Tibial artery (tissue), 4 donors: ENCODE measurements at regions not wholly inside any gene's neighbourhood (a gene's known extent, or its start where the extent isn't known, plus 50 kb on each side); places are given as distances from the start of the nearest gene placed in this dataset.

Experiments
- DNase-seq, 2 donors: peaks; one replicate each; pipeline ENCODE4 v3.0.0-alpha.2; 2019
- H3K27ac ChIP-seq, 2 donors: fragments of 200-600 bp; sonication (generic) in 1 of 2; 1 replicate in 1 of 2; 2 replicates in 1 of 2; pipeline ENCODE4 v1.5.1; 2018 to 2019; ENCODE audit warnings: mild to moderate bottlenecking in 1 of 2
- H3K27me3 ChIP-seq, 2 donors: fragments of 200-600 bp; sonication (generic) in 1 of 2; one replicate each; pipeline versions ENCODE4 v1.5.1 to v1.6.0; 2016 to 2019
- H3K36me3 ChIP-seq, 3 donors: fragments of 200-600 bp; sonication (generic) in 2 of 3; one replicate each; pipeline ENCODE4 v1.5.1; 2016 to 2019; ENCODE audit warnings: mild to moderate bottlenecking in 2 of 3
- H3K4me1 ChIP-seq, 4 donors: fragments of 200-600 bp; sonication (generic) in 2 of 4; 1 replicate in 3 of 4; 2 replicates in 1 of 4; pipeline ENCODE4 v1.5.1; 2016 to 2019
- H3K4me3 ChIP-seq, 2 donors: fragments of 200-600 bp; sonication (generic) in 1 of 2; 1 replicate in 1 of 2; 2 replicates in 1 of 2; pipeline ENCODE4 v1.5.1; 2018 to 2019; ENCODE audit warnings: mild to moderate bottlenecking in 2 of 2
- H3K9me3 ChIP-seq, 3 donors: fragments of 200-600 bp; sonication (generic) in 1 of 3; one replicate each; pipeline ENCODE4 v1.5.1; 2016 to 2019
- CTCF ChIP-seq, 2 experiments: fragments of 200-600 bp in 1 of 2; fragments of 450-650 bp in 1 of 2; IDR thresholded peaks; one replicate each; pipeline ENCODE4 v1.5.1; 2017 to 2019; ENCODE audit warnings: antibody characterized with exemption in 2 of 2, mild to moderate bottlenecking in 1 of 2, moderate library complexity in 1 of 2
- intact Hi-C: fragments of 100-400 bp; cut with DNase I; formaldehyde crosslinking; loops from one replicate; pipeline ENCODE4 v1.15.0; 2023; ENCODE audit warnings: low total_unique reads

- Histone ChIP-seq H3K27me3 (no peaks in the 10 kb centered on the region), H3K4me3 (no peak overlapping the region), H3K36me3 (no peaks in the 10 kb centered on the region), H3K4me1 (no peaks in the 10 kb centered on the region), H3K27ac (no peak overlapping the region), H3K9me3 (no peaks in the 10 kb centered on the region)
- intact Hi-C loops, result no loop called here
- no peak for DNase-seq
- no peak for TF ChIP-seq CTCF (IDR thresholded peaks at IDR 0.05)
Observed at GRCh38 chr14:66196670-66197069, 289.5 kb upstream of the CCDC196 start.

- Histone ChIP-seq H3K36me3 (no peaks in the 10 kb centered on the region), H3K4me1 (no peaks in the 10 kb centered on the region), H3K27me3 (no peaks in the 10 kb centered on the region), H3K4me3 (no peak overlapping the region), H3K9me3 (no peaks in the 10 kb centered on the region), H3K27ac (no peak overlapping the region)
- no peak for DNase-seq
- intact Hi-C loops, result no loop called here
- no peak for TF ChIP-seq CTCF (IDR thresholded peaks at IDR 0.05)
Observed at GRCh38 chr14:66197276-66197675, 288.9 kb upstream of the CCDC196 start.

GRCh38 chr14:66206554-66206953, 279.6 kb upstream of the CCDC196 start:
- Histone ChIP-seq H3K4me1 (no peaks in the 10 kb centered on the region), H3K4me3 (no peak overlapping the region), H3K36me3 (no peaks in the 10 kb centered on the region), H3K27me3 (no peaks in the 10 kb centered on the region), H3K27ac (no peak overlapping the region), H3K9me3 (peaks cover 0 to 9% (median 5%) of the 10 kb centered on the region in 3 donors)
- intact Hi-C loops, result no loop called here
- no peak for TF ChIP-seq CTCF (IDR thresholded peaks at IDR 0.05)
- no peak for DNase-seq

GRCh38 chr14:66216763-66217162, 269.4 kb upstream of the CCDC196 start:
- H3K27me3 ChIP-seq, result no peaks in the 10 kb centered on the region
- H3K36me3 ChIP-seq, result no peaks in the 10 kb centered on the region
- H3K4me1 ChIP-seq, result no peaks in the 10 kb centered on the region
- intact Hi-C loops, result no loop called here
- no peak for DNase-seq
- no peak overlapping the region for H3K27ac ChIP-seq
- no peak overlapping the region for H3K4me3 ChIP-seq
- no peaks in the 10 kb centered on the region for H3K9me3 ChIP-seq
- no peak for TF ChIP-seq CTCF (IDR thresholded peaks at IDR 0.05)

- intact Hi-C loops, result no loop called here
- H3K27ac ChIP-seq, result no peak overlapping the region
- no peaks in the 10 kb centered on the region for H3K9me3 ChIP-seq
- H3K27me3 ChIP-seq, result no peaks in the 10 kb centered on the region
- no peaks in the 10 kb centered on the region for H3K36me3 ChIP-seq
- no peak for DNase-seq
- no peaks in the 10 kb centered on the region for H3K4me1 ChIP-seq
- TF ChIP-seq CTCF (IDR thresholded peaks at IDR 0.05), result no peak
- H3K4me3 ChIP-seq, result no peak overlapping the region
Observed at GRCh38 chr14:66219886-66220285, 266.3 kb upstream of the CCDC196 start.

- no peak for TF ChIP-seq CTCF (IDR thresholded peaks at IDR 0.05)
- intact Hi-C loops, result no loop called here
- no peak for DNase-seq
Observed at GRCh38 chr14:66224492-66225178, 261.5 kb upstream of the CCDC196 start.

More at GRCh38 chr14:66224492-66225178, 261.5 kb upstream of the CCDC196 start:
- Histone ChIP-seq H3K4me3 (no peak overlapping the region), H3K36me3 (no peaks in the 10 kb centered on the region), H3K4me1 (no peaks in the 10 kb centered on the region), H3K27ac (no peak overlapping the region), H3K9me3 (peaks cover 0 to 8% (median 6%) of the 10 kb centered on the region in 3 donors), H3K27me3 (no peaks in the 10 kb centered on the region)
